ENCODE measurements at regions not wholly inside any gene's neighbourhood (a gene's known extent, or its start where the extent isn't known, plus 50 kb on each side); places are given as distances from the start of the nearest gene placed in this dataset.

DNA sequence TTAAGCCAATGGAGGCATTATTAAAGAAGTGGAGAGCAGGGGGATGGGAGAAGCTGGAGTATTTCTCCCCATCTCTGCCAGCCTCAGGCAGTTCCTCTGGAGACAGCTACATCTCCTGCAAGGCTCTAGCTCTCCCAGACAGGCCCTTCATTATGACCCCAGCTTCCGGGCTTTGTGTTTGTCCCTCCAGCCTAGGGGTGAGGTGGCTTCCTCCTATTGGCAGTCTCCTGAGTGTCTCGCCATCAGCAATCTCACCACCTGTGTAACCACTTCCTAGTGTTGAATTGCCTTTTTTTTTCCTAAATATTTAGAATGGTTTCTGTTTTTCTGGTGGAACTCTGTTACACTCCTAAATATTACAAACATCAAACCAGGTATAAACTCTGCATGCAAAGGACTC, 122.3 kb downstream of the FAM174B start:
- H3K27ac ChIP-seq (ENCODE audit: low read depth, low read length, poor library complexity, severe bottlenecking) = no peak overlapping the region
- H3K4me1 ChIP-seq (ENCODE audit: insufficient read depth, low read length, poor library complexity, severe bottlenecking) = no peaks in the 10 kb centered on the region
- H2AFZ ChIP-seq (ENCODE audit: low read length) = no peak overlapping the region
- no peak overlapping the region for H3K4me3 ChIP-seq (ENCODE audit: low read depth, low read length, poor library complexity, severe bottlenecking)
- H4K20me1 ChIP-seq (ENCODE audit: insufficient read depth, low read length) = no peaks in the 10 kb centered on the region
- intact Hi-C loops (cut with micrococcal nuclease; ENCODE audit: unreplicated experiment) = no loop called here
- no peak overlapping the region for H3K4me2 ChIP-seq (ENCODE audit: low read length)
- ChIA-PET POLR2A (no interaction called here), CTCF (ENCODE audit: unreplicated experiment) (no interaction called here)
- H3K79me2 ChIP-seq (ENCODE audit: insufficient read depth, low read depth, low read length) = no peaks in the 10 kb centered on the region
- no peaks in the 10 kb centered on the region for H3K36me3 ChIP-seq (ENCODE audit: insufficient read depth, low read length)
- TF ChIP-seq, protein P1, sequence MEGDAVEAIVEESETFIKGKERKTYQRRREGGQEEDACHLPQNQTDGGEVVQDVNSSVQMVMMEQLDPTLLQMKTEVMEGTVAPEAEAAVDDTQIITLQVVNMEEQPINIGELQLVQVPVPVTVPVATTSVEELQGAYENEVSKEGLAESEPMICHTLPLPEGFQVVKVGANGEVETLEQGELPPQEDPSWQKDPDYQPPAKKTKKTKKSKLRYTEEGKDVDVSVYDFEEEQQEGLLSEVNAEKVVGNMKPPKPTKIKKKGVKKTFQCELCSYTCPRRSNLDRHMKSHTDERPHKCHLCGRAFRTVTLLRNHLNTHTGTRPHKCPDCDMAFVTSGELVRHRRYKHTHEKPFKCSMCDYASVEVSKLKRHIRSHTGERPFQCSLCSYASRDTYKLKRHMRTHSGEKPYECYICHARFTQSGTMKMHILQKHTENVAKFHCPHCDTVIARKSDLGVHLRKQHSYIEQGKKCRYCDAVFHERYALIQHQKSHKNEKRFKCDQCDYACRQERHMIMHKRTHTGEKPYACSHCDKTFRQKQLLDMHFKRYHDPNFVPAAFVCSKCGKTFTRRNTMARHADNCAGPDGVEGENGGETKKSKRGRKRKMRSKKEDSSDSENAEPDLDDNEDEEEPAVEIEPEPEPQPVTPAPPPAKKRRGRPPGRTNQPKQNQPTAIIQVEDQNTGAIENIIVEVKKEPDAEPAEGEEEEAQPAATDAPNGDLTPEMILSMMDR (conservative IDR thresholded peaks at IDR 0.05; ENCODE audit: low read length) = no peak
- no peak for TF ChIP-seq EZH2phosphoT487 (IDR thresholded peaks at IDR 0.05; ENCODE audit: borderline replicate concordance, low read depth, low read length)
- H3K9me3 ChIP-seq (ENCODE audit: low read length) = no peaks in the 10 kb centered on the region
- BruUV-seq (replicated peaks) = no TSS peak
- no peak for DNase-seq (ENCODE audit: low spot score)
- no peaks in the 10 kb centered on the region for H3K9me2 ChIP-seq (ENCODE audit: insufficient read depth, low read length)

- no peaks in the 10 kb centered on the region for H3K9me3 ChIP-seq (ENCODE audit: low read length)
- intact Hi-C loops (cut with micrococcal nuclease; ENCODE audit: unreplicated experiment) = no loop called here
- H3K4me3 ChIP-seq (ENCODE audit: low read depth, low read length, poor library complexity, severe bottlenecking) = no peak overlapping the region
- no peaks in the 10 kb centered on the region for H4K20me1 ChIP-seq (ENCODE audit: insufficient read depth, low read length)
- no peak for DNase-seq (ENCODE audit: low spot score)
- no peaks in the 10 kb centered on the region for H3K4me1 ChIP-seq (ENCODE audit: insufficient read depth, low read length, poor library complexity, severe bottlenecking)
- no peak for TF ChIP-seq EZH2phosphoT487 (IDR thresholded peaks at IDR 0.05; ENCODE audit: borderline replicate concordance, low read depth, low read length)
- TF ChIP-seq, protein P1 (conservative IDR thresholded peaks at IDR 0.05; ENCODE audit: low read length) = no peak
- no peak overlapping the region for H3K4me2 ChIP-seq (ENCODE audit: low read length)
- no peaks in the 10 kb centered on the region for H3K9me2 ChIP-seq (ENCODE audit: insufficient read depth, low read length)
- H3K36me3 ChIP-seq (ENCODE audit: insufficient read depth, low read length) = no peaks in the 10 kb centered on the region
- ChIA-PET CTCF (ENCODE audit: unreplicated experiment) (no interaction called here), POLR2A (interaction anchor here (0.5 to 0.7 kb wide), 2 partner anchors 98 to 1410 kb away, joined by 3 read pairs; no protein-coding TSS in a partner anchor)
- H3K27ac ChIP-seq (ENCODE audit: low read depth, low read length, poor library complexity, severe bottlenecking) = no peak overlapping the region
- H3K79me2 ChIP-seq (ENCODE audit: insufficient read depth, low read depth, low read length) = no peaks in the 10 kb centered on the region
- BruUV-seq (replicated peaks) = no TSS peak
- H2AFZ ChIP-seq (ENCODE audit: low read length) = no peak overlapping the region
These were observed 124.2 kb downstream of the FAM174B start for GRCh38 chr15:92531406-92531805.

DNA sequence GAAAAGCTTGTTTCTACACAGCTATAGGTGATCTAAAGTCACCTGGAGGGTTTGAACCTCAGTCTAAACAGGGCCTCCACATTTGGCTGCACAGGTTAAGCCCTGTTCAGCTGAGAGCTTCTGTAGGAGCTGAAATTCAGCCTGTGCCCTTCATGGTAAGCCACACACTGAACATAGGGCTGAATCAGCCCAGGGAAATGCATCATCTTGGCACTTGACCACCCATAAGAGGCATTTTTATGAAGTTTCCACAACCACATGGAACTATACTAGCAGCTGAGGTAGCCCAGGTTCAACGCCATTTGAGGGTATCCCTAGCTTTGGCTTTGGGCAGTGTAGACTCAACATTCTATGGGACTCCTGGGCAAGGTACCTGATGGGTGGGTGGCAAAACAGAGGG, 126.8 kb downstream of the FAM174B start:
- Histone ChIP-seq H3K4me2 (ENCODE audit: low read length) (no peak overlapping the region), H3K36me3 (ENCODE audit: insufficient read depth, low read length) (no peaks in the 10 kb centered on the region), H3K79me2 (ENCODE audit: insufficient read depth, low read depth, low read length) (no peaks in the 10 kb centered on the region), H2AFZ (ENCODE audit: low read length) (no peak overlapping the region), H3K27ac (ENCODE audit: low read depth, low read length, poor library complexity, severe bottlenecking) (no peak overlapping the region), H4K20me1 (ENCODE audit: insufficient read depth, low read length) (no peaks in the 10 kb centered on the region), H3K9me3 (ENCODE audit: low read length) (no peaks in the 10 kb centered on the region), H3K4me1 (ENCODE audit: insufficient read depth, low read length, poor library complexity, severe bottlenecking) (no peaks in the 10 kb centered on the region), H3K4me3 (ENCODE audit: low read depth, low read length, poor library complexity, severe bottlenecking) (no peak overlapping the region), H3K9me2 (ENCODE audit: insufficient read depth, low read length) (no peaks in the 10 kb centered on the region)
- POLR2A ChIA-PET = no interaction called here
- no TSS peak for BruUV-seq (replicated peaks)
- TF ChIP-seq, protein P1 (conservative IDR thresholded peaks at IDR 0.05; ENCODE audit: low read length) = no peak
- TF ChIP-seq EZH2phosphoT487 (IDR thresholded peaks at IDR 0.05; ENCODE audit: borderline replicate concordance, low read depth, low read length) = no peak
- CTCF ChIA-PET (ENCODE audit: unreplicated experiment) = no interaction called here
- intact Hi-C loops (cut with micrococcal nuclease; ENCODE audit: unreplicated experiment) = no loop called here
- no peak for DNase-seq (ENCODE audit: low spot score)
